Activated CD4-positive, alpha-beta T cell treated with anti-CD3 and anti-CD28 coated beads, Interleukin-2, Interleukin-4, amounts not matched to agents 100 ng/mL and 50 ng/mL, durations not matched to agents 16 hours and 8 hours (primary cell): ENCODE measurements at regions not wholly inside any gene's neighbourhood (a gene's known extent, or its start where the extent isn't known, plus 50 kb on each side); places are given as distances from the start of the nearest gene placed in this dataset.
"Not testable (repeated sequence)": the region's sequence is repeated elsewhere in the genome, so short reads cannot be mapped to it uniquely, and the experiment has no call there.

Experiments
- DNase-seq: peaks from one replicate; pipeline ENCODE4 v3.0.0-alpha.2; 2020; ENCODE audit warnings: low spot score

DNA sequence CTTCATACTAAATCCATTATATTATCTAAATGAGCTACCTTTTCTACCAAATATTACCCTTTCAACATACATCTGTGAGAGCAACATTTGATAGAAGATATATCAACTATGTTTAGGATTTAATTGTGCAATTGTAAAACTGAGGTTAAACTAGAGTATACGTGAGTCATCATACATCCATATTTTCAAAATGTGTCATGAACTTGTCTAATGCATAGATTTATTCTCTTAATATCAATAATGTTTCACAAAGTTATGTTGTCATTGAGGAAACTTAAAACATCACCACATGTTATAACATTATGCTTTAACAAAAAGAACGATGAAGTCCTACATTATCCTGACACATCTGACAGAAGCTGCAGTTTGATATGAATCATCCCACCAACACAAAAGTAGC lies 645.5 kb upstream of the NOVA1 start:
- DNase-seq, result no peak

DNA sequence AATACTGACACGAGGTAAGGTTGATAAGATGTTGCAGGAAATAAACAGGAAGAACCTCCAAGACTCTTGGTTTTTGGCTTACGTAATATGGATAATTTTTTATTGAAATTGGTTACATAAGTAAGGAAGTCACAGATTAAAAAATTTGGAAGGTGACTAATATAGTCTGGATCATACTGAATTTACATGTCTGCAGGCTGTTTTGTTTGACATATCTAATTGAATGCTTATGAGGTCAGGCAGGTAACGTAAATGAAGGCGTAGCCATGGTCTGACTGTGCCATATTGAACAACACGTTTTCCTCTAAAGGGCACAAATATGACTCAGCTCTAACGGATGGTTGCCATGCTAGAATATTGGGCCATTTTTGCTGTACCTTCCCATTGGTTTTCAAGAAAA lies 648.1 kb upstream of the NOVA1 start:
- no peak for DNase-seq

DNA sequence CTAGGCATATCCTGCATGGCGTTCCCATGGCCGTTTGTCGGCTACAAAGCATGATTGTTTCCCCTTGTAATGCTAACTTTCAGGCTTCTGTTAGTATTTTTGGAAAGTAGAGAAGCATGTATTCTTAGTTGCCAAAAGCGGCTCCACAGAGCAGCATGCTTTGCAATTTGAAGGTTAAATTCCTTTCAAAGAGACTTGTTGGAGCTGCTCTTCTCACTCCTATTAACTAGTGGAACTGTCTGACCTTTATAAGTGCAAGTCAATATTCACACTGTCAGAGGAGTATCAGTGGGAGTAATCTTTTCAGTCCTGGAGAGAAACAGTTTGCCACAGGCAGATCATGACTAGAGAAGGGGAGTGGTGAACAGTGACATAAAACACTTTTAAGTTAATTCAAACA lies 656.1 kb upstream of the NOVA1 start:
- no peak for DNase-seq

DNA sequence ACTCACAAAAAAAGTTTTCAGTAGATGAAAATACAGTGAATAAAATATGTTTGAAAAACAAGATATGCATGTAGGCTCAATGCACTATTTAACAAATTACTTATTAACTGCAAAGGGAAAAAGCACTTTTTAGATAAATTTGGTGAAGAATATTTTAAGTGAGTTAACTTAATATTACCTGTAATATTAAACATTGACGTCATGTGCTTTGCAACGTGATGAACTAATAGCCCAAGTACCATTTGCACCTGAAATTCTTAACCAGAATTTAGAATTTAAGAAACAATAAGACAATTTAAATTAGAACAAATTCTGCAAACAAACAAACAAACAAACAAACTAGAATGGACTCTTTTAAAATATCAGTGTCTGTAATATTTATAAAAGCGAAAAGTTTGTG lies 659.0 kb upstream of the NOVA1 start:
- DNase-seq, result no peak

DNA sequence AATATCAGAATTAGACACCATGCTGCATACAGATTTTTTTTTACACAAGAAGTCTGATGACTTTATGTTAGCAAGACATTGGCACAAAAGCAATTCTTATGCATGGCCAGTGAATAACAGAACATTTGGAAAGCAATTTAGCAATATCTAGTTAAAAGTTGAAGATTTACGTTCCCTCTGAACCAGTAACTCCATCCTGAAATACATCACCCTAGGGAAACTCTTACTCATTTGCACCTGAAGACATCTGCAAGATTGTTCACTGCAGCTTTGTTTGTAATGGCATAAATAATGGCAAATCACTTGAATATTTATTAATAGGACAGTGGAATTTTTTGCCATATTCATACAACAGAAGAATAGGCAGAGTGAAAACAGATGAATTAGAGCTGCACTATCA lies 670.0 kb upstream of the NOVA1 start:
- no peak for DNase-seq

DNA sequence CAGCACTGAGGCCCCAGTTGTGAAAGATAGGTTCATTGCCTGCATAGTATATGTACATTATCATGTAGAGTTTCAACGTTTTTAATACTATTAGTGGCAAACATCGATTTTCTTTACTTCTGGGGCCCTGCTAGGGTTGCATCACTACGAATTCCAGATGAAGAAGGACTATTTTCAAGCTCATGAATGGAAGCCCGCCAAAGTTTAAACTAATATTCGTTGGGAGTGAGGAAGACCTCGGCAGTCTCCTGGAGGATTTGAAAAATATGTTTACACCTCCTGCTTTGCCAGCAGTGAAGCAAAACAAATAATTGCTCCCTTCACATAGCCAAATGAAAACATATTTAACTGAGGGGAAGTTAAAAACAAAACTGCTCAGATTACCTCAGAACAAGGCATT lies 672.9 kb upstream of the NOVA1 start:
- DNase-seq, result no peak

DNA sequence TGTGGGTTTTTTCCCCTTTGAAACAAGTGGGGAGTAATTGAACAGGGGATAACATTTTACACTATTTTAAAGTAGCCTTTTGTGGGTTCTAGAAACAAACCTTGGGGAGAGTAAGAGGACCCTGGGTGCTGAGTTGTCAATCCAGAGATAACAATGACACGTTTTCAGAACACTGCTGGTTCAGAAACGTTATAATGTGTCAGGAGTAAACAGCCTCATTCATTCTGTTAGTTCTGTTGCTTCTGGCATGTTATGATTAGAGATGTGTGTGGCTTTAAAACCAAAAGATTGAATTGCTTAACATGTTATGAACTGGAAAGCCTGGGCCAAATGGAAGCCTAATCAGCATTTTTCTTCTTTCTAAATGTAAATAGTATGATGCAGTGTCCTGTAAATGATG lies 680.5 kb upstream of the NOVA1 start:
- no peak for DNase-seq

DNA sequence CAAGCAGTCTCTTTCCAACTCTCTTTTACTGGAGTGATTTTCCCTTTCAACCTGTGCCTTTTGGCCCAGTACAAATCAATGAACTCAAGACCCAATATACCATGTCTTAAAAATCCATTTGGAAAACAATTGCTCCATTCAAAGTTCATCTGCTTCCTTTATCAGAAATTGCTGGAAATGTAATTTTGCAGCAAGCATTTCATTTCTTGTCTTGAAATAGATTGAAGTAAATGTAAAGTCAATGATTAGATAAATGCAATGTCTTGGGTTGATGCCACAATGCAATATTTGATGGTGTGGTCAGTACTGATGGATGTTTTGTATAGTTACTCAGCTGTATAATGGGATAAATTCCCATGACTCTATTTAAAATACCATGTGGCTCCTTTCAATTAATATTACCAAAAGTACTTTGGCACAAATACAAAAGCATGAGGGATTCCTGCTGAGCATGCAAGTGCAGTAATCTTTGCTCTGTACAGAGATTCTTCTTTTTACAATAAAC lies 707.7 kb upstream of the NOVA1 start:
- DNase-seq, result no peak

DNA sequence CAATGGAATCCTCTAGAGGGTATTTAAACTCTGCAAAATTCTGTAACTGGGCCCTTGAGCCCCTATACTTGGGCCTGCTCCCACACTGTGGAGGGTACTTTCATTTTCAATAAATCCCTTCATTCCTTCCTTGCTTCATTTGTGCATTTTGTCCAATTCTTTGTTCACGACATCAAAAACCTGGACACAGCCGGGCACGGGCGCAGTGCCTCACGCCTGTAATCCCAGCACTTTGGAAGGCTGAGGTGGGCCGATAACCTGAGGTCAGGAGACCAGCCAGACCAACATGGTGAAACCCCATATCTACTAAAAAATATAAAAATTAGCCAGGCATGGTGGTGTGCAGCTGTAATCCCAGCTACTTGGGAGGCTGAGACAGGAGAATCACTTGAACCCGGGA lies 714.9 kb upstream of the NOVA1 start:
- DNase-seq, result not testable (repeated sequence)

DNA sequence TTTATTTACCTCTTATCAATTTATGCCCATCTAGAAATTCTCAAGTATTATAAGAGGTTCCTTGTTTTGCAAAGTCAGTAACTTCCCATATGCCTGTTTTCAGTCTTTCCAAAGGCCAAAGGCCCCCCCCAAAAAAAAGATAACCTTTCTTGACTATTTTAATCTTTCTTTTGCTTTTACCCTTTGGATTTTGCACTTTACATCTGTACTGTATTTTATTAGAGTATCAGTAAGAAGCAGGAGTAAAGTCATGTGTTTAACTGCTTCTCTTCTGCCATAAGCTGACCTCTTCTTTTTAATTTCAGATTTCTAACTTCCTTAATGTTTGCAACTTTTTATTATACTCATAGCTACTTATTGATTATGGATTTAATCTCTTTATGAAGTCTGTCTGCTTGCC lies 716.4 kb upstream of the NOVA1 start:
- DNase-seq, result no peak

DNA sequence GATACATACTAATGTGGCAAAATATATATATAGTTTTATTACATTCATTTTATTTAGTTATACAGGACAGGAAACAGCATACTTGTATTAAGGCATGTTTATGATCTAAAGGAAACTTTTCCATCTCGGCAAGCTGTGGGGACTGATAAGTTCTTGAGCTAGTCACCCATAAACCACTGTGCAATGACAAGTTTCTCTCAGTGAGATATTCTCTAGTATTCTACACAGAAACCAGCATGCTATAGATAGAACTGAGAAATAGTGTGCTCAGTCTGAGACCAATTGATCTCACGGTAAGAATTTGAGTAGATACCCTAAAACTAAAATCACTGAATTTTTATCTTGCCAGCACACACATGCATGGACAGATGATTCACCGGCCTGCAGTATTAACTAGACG lies 717.6 kb upstream of the NOVA1 start:
- DNase-seq, result no peak

DNA sequence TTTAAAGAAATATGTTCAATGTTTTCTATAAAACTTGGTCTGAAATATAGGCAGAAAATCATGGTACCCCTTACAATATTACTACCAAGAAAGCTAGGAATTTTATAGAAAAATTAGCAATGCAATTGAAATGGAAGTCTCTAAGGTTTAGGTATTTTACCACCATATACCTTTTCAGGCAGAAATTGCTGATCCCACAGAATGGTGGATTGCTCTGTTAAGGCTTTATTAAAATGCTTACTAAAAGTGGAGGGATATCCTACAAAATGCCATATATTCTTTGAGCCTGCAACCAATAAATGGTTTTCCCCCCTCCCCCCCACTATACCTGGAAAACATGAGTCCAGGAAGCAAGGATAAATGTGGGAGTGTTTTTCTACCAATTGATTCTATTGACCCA lies 718.1 kb upstream of the NOVA1 start:
- DNase-seq, result no peak

DNA sequence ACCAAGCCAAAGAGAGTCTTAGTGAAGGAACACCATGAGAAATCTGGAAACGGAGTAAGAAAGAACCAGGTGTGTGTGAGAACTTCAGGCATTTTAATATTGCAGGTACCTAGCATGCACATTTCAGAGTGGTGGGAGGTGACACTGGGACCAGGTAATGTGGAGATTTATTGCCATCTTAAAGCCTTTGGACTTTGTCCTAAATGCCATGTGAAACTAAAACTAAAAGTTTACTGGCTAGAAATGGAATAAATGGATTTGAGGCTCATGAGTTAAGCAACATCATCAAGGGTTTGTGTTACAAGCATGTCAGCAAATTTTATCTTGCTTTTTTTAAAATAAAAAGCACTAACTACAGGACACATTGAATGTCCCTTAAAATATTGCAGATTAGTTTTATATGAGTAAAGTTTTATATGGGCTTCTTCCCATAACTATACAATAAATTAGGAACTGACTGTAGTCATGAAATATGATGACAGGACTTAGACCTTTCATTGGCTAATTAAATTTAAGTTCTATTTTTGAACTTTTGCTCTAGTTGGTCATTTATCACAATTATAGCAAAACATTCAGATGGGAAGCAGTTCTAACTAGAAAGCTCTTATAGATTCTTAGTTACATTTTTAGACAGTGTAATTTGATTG lies 721.1 kb upstream of the NOVA1 start:
- no peak for DNase-seq

DNA sequence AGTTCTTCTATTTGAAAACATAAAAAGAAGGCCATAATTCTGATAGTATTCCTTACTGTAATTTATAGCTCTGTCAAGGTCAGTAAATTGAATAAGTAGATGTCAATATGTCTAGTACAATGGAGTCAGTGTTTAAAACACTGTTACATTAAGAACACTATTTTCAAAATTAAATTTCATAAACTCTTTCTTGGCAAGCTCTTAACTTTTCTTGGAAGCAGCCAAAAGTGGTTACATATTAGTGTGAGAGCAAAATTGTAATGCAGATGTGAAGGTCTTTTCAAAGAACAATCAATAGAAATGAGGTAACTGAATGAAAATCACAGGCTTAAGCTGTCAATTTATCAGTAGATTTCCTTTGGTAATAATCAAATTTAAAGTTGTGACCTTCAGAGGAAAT lies 722.4 kb upstream of the NOVA1 start:
- no peak for DNase-seq

DNA sequence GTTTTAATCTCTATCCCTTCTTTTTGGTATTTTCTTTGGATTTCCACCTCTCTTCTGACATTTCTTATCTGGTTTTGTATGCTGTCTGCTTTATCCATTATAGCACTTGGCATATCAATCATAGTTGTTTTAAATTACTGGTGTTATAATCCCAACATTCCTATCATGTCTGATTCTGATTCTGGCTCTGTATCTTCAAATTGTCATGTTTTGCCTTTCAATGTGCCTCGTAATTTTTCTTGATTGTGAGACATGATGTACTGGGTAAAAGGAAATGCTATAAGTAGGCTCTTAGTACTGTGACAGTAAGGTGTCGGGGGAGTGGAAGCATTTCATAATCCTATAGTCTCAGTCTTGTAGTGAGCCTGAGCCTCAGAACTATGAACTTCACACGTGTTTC lies 729.3 kb upstream of the NOVA1 start:
- no peak for DNase-seq

DNA sequence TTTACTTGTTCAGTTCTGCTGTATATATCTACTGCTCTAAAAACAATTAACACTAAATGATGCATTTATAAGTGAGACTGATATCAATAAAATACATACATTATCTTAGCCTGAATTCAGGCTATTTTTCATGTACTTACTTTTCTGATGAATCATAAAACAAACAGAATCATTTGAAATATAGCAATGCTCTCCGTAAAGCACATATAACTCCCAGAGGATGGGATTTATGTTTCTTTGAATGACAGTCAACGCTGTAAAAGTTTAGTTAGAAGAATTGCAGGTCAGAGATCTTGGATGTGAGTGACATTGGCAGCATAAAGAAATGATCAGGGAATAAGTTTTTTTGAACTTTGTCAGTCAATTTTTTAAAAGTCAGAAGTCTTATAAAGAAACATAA lies 740.2 kb upstream of the NOVA1 start:
- no peak for DNase-seq

DNA sequence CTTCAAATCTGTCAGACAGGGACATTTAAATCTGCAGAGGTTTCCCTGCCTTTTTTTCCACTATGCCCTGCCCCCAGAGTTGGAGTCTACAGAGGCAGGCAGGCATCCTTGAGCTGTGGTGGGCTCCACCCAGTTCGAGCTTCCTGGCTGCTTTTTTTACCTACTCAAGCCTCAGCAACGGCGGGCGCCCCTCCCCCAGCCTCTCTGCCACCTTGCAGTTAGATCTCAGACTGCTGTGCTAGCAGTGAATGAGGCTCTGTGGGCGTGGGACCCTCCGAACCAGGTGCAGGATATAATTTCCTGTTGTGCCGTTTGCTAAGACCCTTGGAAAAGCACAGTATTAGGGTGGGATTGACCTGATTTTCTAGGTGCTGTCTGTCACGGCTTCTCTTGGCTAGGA lies 765.2 kb upstream of the NOVA1 start:
- not testable (repeated sequence) for DNase-seq

DNA sequence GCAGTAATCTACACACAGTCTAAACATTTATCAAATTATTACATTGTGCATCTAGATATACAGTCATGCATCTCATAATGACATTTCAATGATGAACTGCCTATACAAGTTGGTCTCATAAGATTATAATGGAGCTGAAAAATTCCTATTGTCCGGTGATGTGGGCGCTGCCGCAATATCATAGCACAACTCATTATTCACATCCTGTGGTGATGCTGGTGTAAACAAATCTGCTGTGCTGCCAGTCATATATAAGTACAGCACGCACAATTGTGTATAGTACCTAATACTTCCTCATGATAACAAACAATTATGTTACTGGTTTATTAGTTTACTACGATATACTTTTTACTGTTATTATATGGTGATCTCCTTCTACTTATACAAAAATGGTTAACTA lies 768.8 kb upstream of the NOVA1 start:
- DNase-seq, result no peak

DNA sequence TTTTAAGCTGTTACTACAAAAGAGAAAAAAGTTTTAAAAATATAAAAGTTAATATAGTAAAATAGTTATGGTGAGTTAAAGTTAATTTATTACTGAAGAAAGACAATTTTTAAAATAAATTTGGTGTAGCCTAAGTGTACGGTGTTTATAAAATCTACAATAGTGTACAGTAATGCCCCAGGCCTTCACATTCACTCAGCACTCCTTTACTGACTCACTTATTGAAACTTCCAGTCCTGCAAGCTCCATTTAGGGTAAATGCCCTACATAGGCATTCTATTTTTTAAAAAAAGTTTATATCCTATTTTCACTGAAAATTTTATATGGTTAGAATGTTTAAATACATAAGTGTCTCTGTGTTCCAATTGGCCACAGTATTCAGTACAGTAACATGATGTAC lies 769.5 kb upstream of the NOVA1 start:
- no peak for DNase-seq

DNA sequence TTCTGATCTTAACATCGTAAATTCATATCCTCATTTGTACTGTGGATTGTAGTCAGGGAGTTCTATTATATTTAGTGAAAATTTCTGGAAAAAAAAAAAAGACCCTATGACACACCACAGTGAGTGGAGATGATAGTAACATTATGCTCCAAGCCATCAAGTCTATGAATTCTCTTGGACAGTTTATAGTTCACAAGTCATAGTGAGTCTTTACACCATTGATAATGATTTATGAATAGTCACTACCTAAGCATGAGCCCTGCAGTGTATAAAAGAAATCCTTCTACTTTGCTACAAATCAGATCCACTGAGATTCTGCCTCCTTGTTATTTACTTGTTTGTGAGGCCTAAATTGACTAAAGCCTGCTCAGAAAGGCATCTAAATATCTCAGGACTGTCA lies 772.2 kb upstream of the NOVA1 start:
- DNase-seq, result no peak

DNA sequence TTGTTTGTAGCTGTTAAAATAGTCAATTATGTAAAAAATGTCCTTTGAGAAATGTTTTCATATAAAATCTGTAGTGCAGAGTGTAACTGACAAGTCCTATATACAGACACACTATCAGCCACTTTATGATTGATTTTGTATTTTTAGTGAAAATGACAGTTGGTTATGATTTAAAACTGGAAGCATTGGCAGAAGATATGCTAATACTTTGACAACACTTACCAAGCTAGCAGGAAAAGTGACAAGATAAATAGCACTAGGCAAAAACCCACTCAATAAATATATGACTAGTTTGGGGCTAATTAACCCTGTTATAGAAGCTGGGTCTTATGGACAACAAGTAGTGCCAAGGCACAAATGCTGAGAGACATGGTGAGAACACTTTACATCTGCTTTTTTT lies 772.9 kb upstream of the NOVA1 start:
- no peak for DNase-seq

DNA sequence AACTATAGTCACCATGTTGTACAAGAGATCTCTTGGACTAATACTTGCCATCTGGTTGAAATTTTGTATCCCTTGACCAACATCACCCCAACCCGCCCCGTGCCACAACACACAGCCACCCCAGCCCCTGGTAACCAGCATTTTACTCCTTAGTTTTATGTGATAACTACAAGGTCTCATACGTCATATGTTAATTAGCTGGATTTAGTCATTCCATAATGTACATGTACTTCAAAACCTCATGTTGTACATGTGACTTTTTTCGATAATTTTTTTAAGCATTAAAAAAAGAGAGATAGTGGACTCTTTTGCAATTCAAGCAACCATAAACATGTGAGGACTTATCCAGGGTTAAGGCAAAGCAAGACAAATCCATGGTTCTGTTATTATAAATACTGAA lies 773.4 kb upstream of the NOVA1 start:
- no peak for DNase-seq

DNA sequence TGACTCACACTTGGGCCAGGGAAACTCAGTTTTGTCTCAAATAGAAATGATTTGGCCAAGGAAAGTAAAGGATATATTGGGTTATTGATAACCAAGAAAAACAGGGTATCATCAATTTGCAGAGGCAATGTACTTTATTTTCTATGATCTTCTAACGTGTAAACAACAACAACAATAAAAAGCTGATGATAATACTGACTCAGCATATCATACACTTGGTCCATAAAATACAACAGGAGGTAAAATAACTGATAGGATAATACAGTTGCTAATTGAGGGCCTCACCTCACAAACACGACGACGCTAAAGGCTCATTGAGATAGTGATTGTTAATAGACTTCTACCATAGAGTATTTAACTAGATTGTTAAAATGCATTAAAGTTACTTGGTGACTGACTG lies 774.0 kb upstream of the NOVA1 start:
- no peak for DNase-seq

DNA sequence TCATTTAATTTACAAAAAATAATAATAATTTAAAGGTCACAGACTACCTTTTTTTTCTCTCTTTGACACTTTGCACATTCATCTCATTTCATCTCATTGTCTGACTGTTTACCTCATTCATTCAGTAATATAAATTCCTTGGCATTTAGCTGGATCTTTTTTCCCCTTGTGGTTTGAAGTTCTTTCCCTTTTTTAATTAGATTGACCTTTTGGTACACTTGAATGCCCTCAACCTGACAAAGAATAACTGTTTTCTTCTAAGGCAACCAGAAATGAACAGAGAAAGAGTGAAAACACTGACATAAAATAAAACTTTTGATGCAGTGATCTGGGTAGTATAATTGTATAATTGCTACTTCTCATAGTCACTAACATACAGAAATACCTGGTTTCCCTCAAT lies 774.9 kb upstream of the NOVA1 start:
- DNase-seq, result no peak

DNA sequence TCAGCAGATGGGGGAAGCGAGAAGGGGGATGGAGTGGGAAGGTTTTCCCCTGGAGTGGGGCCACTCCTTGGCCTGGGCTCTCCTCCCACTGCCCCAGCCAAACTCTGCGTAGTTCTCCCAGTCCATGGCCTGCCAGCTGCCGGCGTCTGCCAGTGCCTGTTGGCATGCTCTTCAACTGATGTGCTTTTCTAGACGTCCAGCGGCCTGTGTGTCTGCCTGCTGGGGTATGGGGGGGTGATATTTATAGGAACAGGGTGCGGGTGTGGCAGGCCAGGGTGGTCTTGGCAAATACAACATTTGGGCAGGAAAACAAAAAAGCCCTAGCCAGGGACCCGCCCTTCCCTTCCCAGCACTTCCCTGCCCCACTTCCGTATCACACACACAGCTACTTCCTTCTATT lies 786.3 kb upstream of the NOVA1 start:
- no peak for DNase-seq
